ENCODE measurements at regions not wholly inside any gene's neighbourhood (a gene's known extent, or its start where the extent isn't known, plus 50 kb on each side); places are given as distances from the start of the nearest gene placed in this dataset.

DNA sequence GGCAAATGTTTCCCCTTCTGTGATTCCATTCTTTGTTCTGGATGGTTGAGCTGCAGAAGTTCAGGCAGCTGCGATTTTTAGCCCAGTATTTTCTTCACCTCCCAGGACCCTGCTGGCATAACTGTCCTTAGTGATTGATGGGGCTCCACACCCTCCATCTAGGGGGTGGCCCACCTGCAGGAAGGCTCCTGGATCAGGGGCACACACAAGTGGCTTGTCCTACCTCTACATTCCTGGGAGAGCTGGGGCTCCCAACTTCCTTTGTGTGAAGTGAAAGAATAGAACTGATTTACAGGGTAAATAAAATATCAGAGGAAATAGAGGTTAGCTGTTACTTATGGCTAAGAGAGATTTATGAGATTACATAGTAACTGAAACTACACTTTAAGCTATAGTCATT lies 129.5 kb upstream of the MAP3K7 start:
- TF ChIP-seq, protein P1, sequence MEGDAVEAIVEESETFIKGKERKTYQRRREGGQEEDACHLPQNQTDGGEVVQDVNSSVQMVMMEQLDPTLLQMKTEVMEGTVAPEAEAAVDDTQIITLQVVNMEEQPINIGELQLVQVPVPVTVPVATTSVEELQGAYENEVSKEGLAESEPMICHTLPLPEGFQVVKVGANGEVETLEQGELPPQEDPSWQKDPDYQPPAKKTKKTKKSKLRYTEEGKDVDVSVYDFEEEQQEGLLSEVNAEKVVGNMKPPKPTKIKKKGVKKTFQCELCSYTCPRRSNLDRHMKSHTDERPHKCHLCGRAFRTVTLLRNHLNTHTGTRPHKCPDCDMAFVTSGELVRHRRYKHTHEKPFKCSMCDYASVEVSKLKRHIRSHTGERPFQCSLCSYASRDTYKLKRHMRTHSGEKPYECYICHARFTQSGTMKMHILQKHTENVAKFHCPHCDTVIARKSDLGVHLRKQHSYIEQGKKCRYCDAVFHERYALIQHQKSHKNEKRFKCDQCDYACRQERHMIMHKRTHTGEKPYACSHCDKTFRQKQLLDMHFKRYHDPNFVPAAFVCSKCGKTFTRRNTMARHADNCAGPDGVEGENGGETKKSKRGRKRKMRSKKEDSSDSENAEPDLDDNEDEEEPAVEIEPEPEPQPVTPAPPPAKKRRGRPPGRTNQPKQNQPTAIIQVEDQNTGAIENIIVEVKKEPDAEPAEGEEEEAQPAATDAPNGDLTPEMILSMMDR (IDR thresholded peaks at IDR 0.05; ENCODE audit: control insufficient read depth, extremely low read depth, insufficient read depth), result no peak
- DNase-seq (ENCODE audit: low read depth), result no peak

GRCh38 chr6:90715093-90715655 lies 128.3 kb upstream of the MAP3K7 start:
- H3K4me3 ChIP-seq (ENCODE audit: low read depth, low read length), result no peak overlapping the region
- DNase-seq (ENCODE audit: low read depth), result no peak
- TF ChIP-seq, protein P1 (IDR thresholded peaks at IDR 0.05; ENCODE audit: control insufficient read depth, extremely low read depth, insufficient read depth), result no peak

More for the DNA sequence above, 129.5 kb upstream of the MAP3K7 start:
- H3K4me3 ChIP-seq (ENCODE audit: low read depth, low read length), result no peak overlapping the region

DNA sequence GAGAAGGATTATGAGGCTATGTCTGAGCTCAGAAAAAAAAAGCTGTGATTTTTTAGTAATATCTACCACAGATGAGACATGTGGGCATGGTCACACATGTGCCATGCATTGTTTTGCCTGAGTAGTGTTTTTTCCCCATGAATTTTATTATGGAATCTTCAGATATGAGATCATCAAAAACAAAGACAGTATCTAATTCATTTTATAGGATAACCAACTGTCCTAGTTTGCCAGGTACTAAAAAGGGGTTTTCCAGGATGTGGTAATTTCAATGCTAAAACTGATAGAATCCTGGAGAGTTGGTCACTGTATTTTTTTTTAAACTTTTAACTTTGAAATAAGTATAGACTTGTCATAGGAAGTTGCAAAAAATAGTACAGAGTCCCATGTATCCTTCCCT lies 127.4 kb upstream of the MAP3K7 start:
- no peak overlapping the region for H3K4me3 ChIP-seq (ENCODE audit: low read depth, low read length)
- TF ChIP-seq, protein P1 (IDR thresholded peaks at IDR 0.05; ENCODE audit: control insufficient read depth, extremely low read depth, insufficient read depth), result no peak
- no peak for DNase-seq (ENCODE audit: low read depth)

GRCh38 chr6:90712114-90712513 lies 125.2 kb upstream of the MAP3K7 start:
- no peak overlapping the region for H3K4me3 ChIP-seq (ENCODE audit: low read depth, low read length)
- DNase-seq (ENCODE audit: low read depth), result no peak
- TF ChIP-seq, protein P1 (IDR thresholded peaks at IDR 0.05; ENCODE audit: control insufficient read depth, extremely low read depth, insufficient read depth), result no peak

- DNase-seq (ENCODE audit: low read depth), result no peak
- no peak overlapping the region for H3K4me3 ChIP-seq (ENCODE audit: low read depth, low read length)
- TF ChIP-seq, protein P1 (IDR thresholded peaks at IDR 0.05; ENCODE audit: control insufficient read depth, extremely low read depth, insufficient read depth), result no peak
Observed at GRCh38 chr6:90709431-90709996, 122.6 kb upstream of the MAP3K7 start.

- H3K4me3 ChIP-seq (ENCODE audit: low read depth, low read length), result no peak overlapping the region
- TF ChIP-seq, protein P1 (IDR thresholded peaks at IDR 0.05; ENCODE audit: control insufficient read depth, extremely low read depth, insufficient read depth), result no peak
- DNase-seq (ENCODE audit: low read depth), result no peak
Observed at GRCh38 chr6:90708206-90708737, 121.4 kb upstream of the MAP3K7 start.

DNA sequence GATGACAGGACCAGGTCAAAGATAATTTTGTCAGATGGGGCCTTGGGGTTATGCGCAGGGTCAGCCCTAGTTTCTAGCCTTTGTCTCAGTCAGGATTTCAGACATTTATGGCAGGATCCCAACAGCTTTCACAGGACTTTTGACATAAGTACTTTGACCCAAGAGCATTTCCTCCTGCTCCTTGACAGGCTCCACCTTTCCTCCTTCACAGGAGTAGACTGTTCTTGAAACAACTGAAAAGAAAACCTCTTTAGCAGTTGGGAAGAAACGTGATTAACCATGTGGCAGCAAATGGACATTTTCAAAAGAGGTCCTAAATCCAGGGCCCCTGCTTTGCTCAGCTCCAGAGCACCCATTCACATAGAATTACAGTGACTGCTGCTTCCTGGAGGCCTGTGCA lies 120.4 kb upstream of the MAP3K7 start:
- TF ChIP-seq, protein P1 (IDR thresholded peaks at IDR 0.05; ENCODE audit: control insufficient read depth, extremely low read depth, insufficient read depth), result no peak
- DNase-seq (ENCODE audit: low read depth), result no peak
- no peak overlapping the region for H3K4me3 ChIP-seq (ENCODE audit: low read depth, low read length)
